PC-9 (cell line): ENCODE measurements at regions not wholly inside any gene's neighbourhood (a gene's known extent, or its start where the extent isn't known, plus 50 kb on each side); places are given as distances from the start of the nearest gene placed in this dataset.

Source experiments
- EZH2 ChIP-seq: fragments of 200-600 bp; sonication (generic); IDR thresholded peaks from 2 replicates; pipeline ENCODE4 v1.8.0; 2017; ENCODE audit warnings: antibody characterized with exemption, low read depth
- TF ChIP-seq, protein P1 (sequence below): fragments of 200-600 bp; sonication (generic); conservative IDR thresholded peaks from 2 replicates; pipeline ENCODE4 v1.6.1; 2017; ENCODE audit warnings: mixed run types, antibody characterized with exemption, mild to moderate bottlenecking, moderate library complexity

- TF ChIP-seq, protein P1, sequence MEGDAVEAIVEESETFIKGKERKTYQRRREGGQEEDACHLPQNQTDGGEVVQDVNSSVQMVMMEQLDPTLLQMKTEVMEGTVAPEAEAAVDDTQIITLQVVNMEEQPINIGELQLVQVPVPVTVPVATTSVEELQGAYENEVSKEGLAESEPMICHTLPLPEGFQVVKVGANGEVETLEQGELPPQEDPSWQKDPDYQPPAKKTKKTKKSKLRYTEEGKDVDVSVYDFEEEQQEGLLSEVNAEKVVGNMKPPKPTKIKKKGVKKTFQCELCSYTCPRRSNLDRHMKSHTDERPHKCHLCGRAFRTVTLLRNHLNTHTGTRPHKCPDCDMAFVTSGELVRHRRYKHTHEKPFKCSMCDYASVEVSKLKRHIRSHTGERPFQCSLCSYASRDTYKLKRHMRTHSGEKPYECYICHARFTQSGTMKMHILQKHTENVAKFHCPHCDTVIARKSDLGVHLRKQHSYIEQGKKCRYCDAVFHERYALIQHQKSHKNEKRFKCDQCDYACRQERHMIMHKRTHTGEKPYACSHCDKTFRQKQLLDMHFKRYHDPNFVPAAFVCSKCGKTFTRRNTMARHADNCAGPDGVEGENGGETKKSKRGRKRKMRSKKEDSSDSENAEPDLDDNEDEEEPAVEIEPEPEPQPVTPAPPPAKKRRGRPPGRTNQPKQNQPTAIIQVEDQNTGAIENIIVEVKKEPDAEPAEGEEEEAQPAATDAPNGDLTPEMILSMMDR, result no peak
- TF ChIP-seq EZH2, result no peak
Measured at GRCh38 chr2:13652531-13653313, 936.0 kb downstream of the TRIB2 start.
